Loucy (cell line): ENCODE measurements at regions not wholly inside any gene's neighbourhood (a gene's known extent, or its start where the extent isn't known, plus 50 kb on each side); places are given as distances from the start of the nearest gene placed in this dataset.

ENCODE experiments used
- H2AFZ ChIP-seq: fragments of 200-600 bp; sonication (generic); 2 replicates; pipeline ENCODE4 v1.6.0; 2016; ENCODE audit warnings: antibody characterized with exemption, mild to moderate bottlenecking, low read length, moderate library complexity
- H3F3A ChIP-seq: fragments of 200-600 bp; 2 replicates; pipeline ENCODE4 v1.6.0; 2016; ENCODE audit warnings: antibody characterized with exemption, low read depth, mild to moderate bottlenecking
- H3K27me3 ChIP-seq: fragments of 200-600 bp; sonication (generic); 2 replicates; pipeline ENCODE4 v1.6.1; 2014; ENCODE audit warnings: low read length, mild to moderate bottlenecking; ENCODE audit not compliant: insufficient read depth, poor library complexity, severe bottlenecking
- H3K36me3 ChIP-seq: fragments of 200-600 bp; sonication (generic); 2 replicates; pipeline ENCODE4 v1.6.1; 2016; ENCODE audit warnings: low read length; ENCODE audit not compliant: insufficient read depth
- H3K4me1 ChIP-seq: fragments of 200-600 bp; sonication (generic); 2 replicates; pipeline ENCODE4 v1.5.1; 2014; ENCODE audit warnings: low read length, mild to moderate bottlenecking; ENCODE audit not compliant: insufficient read depth, poor library complexity, severe bottlenecking
- H3K4me2 ChIP-seq: fragments of 200-600 bp; sonication (generic); 2 replicates; pipeline ENCODE4 v1.6.0; 2014; ENCODE audit warnings: antibody characterized with exemption, low read length, low read depth, mild to moderate bottlenecking; ENCODE audit not compliant: poor library complexity, severe bottlenecking
- H3K4me3 ChIP-seq: fragments of 200-600 bp; sonication (generic); 2 replicates; pipeline ENCODE4 v1.5.1; 2014; ENCODE audit warnings: low read length, mild to moderate bottlenecking, mixed read lengths; ENCODE audit not compliant: poor library complexity, severe bottlenecking
- H3K79me2 ChIP-seq: fragments of 200-600 bp; sonication (generic); 2 replicates; pipeline ENCODE4 v1.6.1; 2014; ENCODE audit warnings: low read length; ENCODE audit not compliant: insufficient read depth
- H3K9ac ChIP-seq: fragments of 200-600 bp; sonication (generic); 2 replicates; pipeline ENCODE4 v1.6.0; 2014; ENCODE audit warnings: mild to moderate bottlenecking, low read depth, low read length, moderate library complexity; ENCODE audit not compliant: poor library complexity, severe bottlenecking
- H3K9me2 ChIP-seq: fragments of 200-600 bp; sonication (generic); replicated peaks from 2 replicates; pipeline ENCODE4 v1.6.1; 2016; ENCODE audit warnings: low read depth, low read length, mixed read lengths
- H3K9me3 ChIP-seq: fragments of 200-600 bp; sonication (generic); 2 replicates; pipeline ENCODE4 v1.6.1; 2014; ENCODE audit warnings: mild to moderate bottlenecking, antibody characterized with exemption, low read length, low read depth; ENCODE audit not compliant: insufficient read depth
- H4K20me1 ChIP-seq: fragments of 200-600 bp; sonication (generic); 2 replicates; pipeline ENCODE4 v1.6.0; 2014; ENCODE audit warnings: antibody characterized with exemption, low read length, mild to moderate bottlenecking; ENCODE audit not compliant: insufficient read depth, poor library complexity, severe bottlenecking
- EZH2phosphoT487 ChIP-seq: fragments of 200-600 bp; IDR thresholded peaks from 2 replicates; pipeline ENCODE4 v1.6.1; 2018; ENCODE audit warnings: antibody characterized with exemption, mild to moderate bottlenecking, moderate library complexity, borderline replicate concordance
- TF ChIP-seq, protein P1 (sequence below): fragments of 200-600 bp; sonication (generic); conservative IDR thresholded peaks from 2 replicates; pipeline ENCODE4 v1.5.1; 2014; ENCODE audit warnings: mild to moderate bottlenecking, antibody characterized with exemption, low read length

DNA sequence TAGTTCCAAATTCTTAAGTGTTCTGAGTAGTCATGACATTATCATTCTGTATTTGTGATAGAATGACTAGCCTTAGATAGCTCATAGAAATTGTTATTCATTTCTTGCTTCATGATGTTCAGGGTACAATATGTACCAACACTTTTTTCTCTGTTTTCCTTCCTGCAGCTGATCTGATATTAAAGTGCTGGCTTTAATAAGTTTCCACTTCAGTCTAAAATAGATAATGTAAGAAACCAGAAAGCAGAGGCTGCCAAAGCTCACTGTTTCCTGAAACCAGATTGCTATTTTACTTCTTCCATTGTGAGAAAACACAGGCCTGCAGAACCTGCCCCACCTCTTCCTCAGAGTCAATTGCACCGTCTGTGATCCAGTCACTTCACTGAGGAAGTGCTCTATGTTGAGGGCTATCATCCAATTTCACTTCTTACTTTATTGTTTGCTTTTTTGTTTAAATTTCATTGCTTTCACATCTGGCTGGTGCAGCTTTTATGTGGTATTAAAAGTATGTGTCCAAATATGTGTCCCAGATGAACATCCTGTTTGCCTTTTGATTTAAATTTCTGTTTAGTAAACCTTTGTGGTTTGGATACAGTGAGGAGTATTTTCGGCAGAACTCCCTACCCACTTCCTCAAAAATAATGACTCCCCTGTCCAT lies 652.1 kb downstream of the ANKRD50 start:
- Histone ChIP-seq H3K79me2 (no peaks in the 10 kb centered on the region), H3K4me2 (peak overlapping the region; percentile 60), H3K4me3 (peak overlapping the region; percentile 46), H3K4me1 (peaks cover 4% of the 10 kb centered on the region), H2AFZ (peak overlapping the region; percentile 68), H3K9me2 (no peaks in the 10 kb centered on the region), H3K27me3 (no peaks in the 10 kb centered on the region), H4K20me1 (no peaks in the 10 kb centered on the region), H3F3A (no peaks in the 10 kb centered on the region), H3K36me3 (no peaks in the 10 kb centered on the region), H3K9ac (no peak overlapping the region), H3K9me3 (no peaks in the 10 kb centered on the region)
- TF ChIP-seq EZH2phosphoT487, result no peak
- TF ChIP-seq, protein P1, sequence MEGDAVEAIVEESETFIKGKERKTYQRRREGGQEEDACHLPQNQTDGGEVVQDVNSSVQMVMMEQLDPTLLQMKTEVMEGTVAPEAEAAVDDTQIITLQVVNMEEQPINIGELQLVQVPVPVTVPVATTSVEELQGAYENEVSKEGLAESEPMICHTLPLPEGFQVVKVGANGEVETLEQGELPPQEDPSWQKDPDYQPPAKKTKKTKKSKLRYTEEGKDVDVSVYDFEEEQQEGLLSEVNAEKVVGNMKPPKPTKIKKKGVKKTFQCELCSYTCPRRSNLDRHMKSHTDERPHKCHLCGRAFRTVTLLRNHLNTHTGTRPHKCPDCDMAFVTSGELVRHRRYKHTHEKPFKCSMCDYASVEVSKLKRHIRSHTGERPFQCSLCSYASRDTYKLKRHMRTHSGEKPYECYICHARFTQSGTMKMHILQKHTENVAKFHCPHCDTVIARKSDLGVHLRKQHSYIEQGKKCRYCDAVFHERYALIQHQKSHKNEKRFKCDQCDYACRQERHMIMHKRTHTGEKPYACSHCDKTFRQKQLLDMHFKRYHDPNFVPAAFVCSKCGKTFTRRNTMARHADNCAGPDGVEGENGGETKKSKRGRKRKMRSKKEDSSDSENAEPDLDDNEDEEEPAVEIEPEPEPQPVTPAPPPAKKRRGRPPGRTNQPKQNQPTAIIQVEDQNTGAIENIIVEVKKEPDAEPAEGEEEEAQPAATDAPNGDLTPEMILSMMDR, result no peak

GRCh38 chr4:124061413-124061812 lies 651.1 kb downstream of the ANKRD50 start:
- no peaks in the 10 kb centered on the region for H3K9me3 ChIP-seq

GRCh38 chr4:124065422-124065821 lies 647.1 kb downstream of the ANKRD50 start:
- Histone ChIP-seq H2AFZ (no peak overlapping the region), H3K27me3 (no peaks in the 10 kb centered on the region), H3K4me1 (no peaks in the 10 kb centered on the region), H4K20me1 (no peaks in the 10 kb centered on the region), H3K9me2 (no peaks in the 10 kb centered on the region), H3K79me2 (no peaks in the 10 kb centered on the region), H3K9me3 (peaks cover 5% of the 10 kb centered on the region; the same call in 1 of the 2 replicates), H3K4me3 (no peak overlapping the region), H3K4me2 (no peak overlapping the region), H3K9ac (no peak overlapping the region), H3K36me3 (no peaks in the 10 kb centered on the region), H3F3A (no peaks in the 10 kb centered on the region)
- TF ChIP-seq, protein P1, result no peak
- TF ChIP-seq EZH2phosphoT487, result no peak

More at GRCh38 chr4:124061413-124061812, 651.1 kb downstream of the ANKRD50 start:
- Histone ChIP-seq H3K36me3 (no peaks in the 10 kb centered on the region), H3K79me2 (no peaks in the 10 kb centered on the region), H3K4me3 (no peak overlapping the region), H3F3A (no peaks in the 10 kb centered on the region), H3K9ac (no peak overlapping the region), H4K20me1 (no peaks in the 10 kb centered on the region), H3K9me2 (no peaks in the 10 kb centered on the region), H3K4me2 (no peak overlapping the region), H3K4me1 (peaks cover 4% of the 10 kb centered on the region), H3K27me3 (no peaks in the 10 kb centered on the region), H2AFZ (no peak overlapping the region)
- TF ChIP-seq, protein P1, result no peak
- TF ChIP-seq EZH2phosphoT487, result no peak
